Subcutaneous abdominal adipose tissue (tissue), 5 donors: ENCODE measurements at regions not wholly inside any gene's neighbourhood (a gene's known extent, or its start where the extent isn't known, plus 50 kb on each side); places are given as distances from the start of the nearest gene placed in this dataset.

Experiments used
- H3K27ac ChIP-seq: one replicate; pipeline ENCODE4 v1.7.0; 2013; ENCODE audit warnings: low read depth, mild to moderate bottlenecking, inconsistent platforms, low read length, moderate library complexity
- H3K27me3 ChIP-seq, 5 donors: one replicate each; pipeline ENCODE4 v1.7.0; 2013; ENCODE audit warnings: low read length in 5 of 5, inconsistent platforms in 1 of 5; ENCODE audit not compliant: control insufficient read depth in 5 of 5, insufficient read depth in 4 of 5
- H3K36me3 ChIP-seq, 5 donors: one replicate each; pipeline ENCODE4 v1.7.0; 2013; ENCODE audit warnings: low read length in 5 of 5; ENCODE audit not compliant: control insufficient read depth in 5 of 5, insufficient read depth in 5 of 5
- H3K4me1 ChIP-seq, 5 donors: one replicate each; pipeline ENCODE4 v1.7.0; 2013; ENCODE audit warnings: low read length in 5 of 5, mild to moderate bottlenecking in 3 of 5, moderate library complexity in 1 of 5; ENCODE audit not compliant: control insufficient read depth in 5 of 5, insufficient read depth in 5 of 5
- H3K4me3 ChIP-seq, 5 donors: one replicate each; pipeline ENCODE4 v1.7.0; 2013; ENCODE audit warnings: low read length in 5 of 5, low read depth in 1 of 5
- H3K9ac ChIP-seq, 5 donors: one replicate each; pipeline ENCODE4 v1.7.0; 2013; ENCODE audit warnings: low read length in 5 of 5, mild to moderate bottlenecking in 4 of 5, moderate library complexity in 3 of 5
- H3K9me3 ChIP-seq, 5 donors: one replicate each; pipeline ENCODE4 v1.7.0; 2013; ENCODE audit warnings: low read length in 5 of 5; ENCODE audit not compliant: control insufficient read depth in 5 of 5
- donor health status: healthy.
- donor health status: healthy.
- donor health status: healthy.
- donor health status: healthy.
- donor health status: healthy.

DNA sequence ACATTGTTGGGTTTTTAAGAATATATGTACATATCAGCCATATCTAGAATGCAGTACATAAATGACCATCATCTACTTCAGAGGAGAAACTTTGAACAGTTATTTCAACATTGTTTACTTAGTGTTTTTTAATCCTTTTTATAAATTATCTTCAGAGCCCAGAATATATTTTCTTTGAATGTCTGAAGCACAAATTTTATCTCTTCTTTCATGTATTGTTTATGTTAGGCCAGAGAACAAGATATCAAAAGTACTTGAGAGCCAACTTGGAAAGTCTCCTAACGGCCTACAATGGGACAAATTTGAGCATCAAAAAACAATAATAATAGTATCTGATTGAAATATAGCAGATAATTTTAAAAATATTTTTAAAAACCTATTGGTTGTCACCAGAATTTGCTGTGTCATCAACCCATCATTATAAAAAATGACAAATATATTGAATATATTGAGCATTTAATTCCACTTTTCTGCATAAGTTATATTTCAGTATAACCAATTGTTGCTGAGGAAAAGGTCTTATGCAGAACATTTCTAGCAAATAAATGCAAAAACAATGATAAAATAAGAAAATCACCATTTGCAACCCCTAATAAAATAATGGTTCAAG is 67.5 kb upstream of the CCNG1 start:
- H3K27ac ChIP-seq = no peak overlapping the region
- H3K4me3 ChIP-seq = no peak overlapping the region
- H3K9ac ChIP-seq = no peak overlapping the region

GRCh38 chr5:163373436-163374084 is 63.8 kb upstream of the CCNG1 start:
- H3K9me3 ChIP-seq = peaks cover 0 to 7% (median 0%) of the 10 kb centered on the region in 5 donors
- no peak overlapping the region for H3K4me3 ChIP-seq
- no peaks in the 10 kb centered on the region for H3K36me3 ChIP-seq
- no peaks in the 10 kb centered on the region for H3K27me3 ChIP-seq
- no peak overlapping the region for H3K27ac ChIP-seq
- H3K9ac ChIP-seq = no peak overlapping the region
- no peaks in the 10 kb centered on the region for H3K4me1 ChIP-seq

More for the DNA sequence above, 67.5 kb upstream of the CCNG1 start:
- Histone ChIP-seq H3K36me3 (no peaks in the 10 kb centered on the region), H3K9me3 (peaks cover 0 to 7% (median 0%) of the 10 kb centered on the region in 5 donors), H3K27me3 (no peaks in the 10 kb centered on the region), H3K4me1 (no peaks in the 10 kb centered on the region)

DNA sequence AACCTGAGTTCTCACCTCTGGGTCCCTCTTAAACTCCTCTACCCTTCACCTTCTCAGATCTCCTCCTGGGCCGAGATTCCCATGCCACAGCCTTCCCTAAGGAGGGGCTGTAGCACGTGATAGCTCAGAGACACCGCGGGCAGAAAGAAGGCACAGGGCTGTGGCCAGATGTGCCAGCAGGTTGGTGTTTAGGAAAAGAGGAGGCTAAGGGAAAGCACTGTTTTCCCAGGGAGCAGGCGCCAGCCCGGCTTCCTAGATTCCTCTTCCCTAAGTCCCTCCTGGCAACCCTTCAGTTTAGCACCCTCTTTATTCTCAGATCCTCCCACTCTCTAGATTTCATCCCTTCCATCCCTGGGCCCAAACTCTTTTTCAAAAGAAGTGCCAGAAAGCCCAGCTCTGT is 59.4 kb upstream of the CCNG1 start:
- no peak overlapping the region for H3K9ac ChIP-seq
- H3K4me1 ChIP-seq = peaks cover 0 to 11% (median 2%) of the 10 kb centered on the region in 5 donors
- H3K27ac ChIP-seq = no peak overlapping the region
- H3K4me3 ChIP-seq = no peak overlapping the region
- no peaks in the 10 kb centered on the region for H3K36me3 ChIP-seq
- no peaks in the 10 kb centered on the region for H3K27me3 ChIP-seq
- no peaks in the 10 kb centered on the region for H3K9me3 ChIP-seq

GRCh38 chr5:163379298-163380155 is 57.9 kb upstream of the CCNG1 start:
- Histone ChIP-seq H3K9me3 (no peaks in the 10 kb centered on the region), H3K9ac (no peak overlapping the region), H3K27ac (no peak overlapping the region), H3K4me3 (no peak overlapping the region), H3K4me1 (peaks cover 0 to 14% (median 5%) of the 10 kb centered on the region in 5 donors), H3K27me3 (no peaks in the 10 kb centered on the region), H3K36me3 (no peaks in the 10 kb centered on the region)

DNA sequence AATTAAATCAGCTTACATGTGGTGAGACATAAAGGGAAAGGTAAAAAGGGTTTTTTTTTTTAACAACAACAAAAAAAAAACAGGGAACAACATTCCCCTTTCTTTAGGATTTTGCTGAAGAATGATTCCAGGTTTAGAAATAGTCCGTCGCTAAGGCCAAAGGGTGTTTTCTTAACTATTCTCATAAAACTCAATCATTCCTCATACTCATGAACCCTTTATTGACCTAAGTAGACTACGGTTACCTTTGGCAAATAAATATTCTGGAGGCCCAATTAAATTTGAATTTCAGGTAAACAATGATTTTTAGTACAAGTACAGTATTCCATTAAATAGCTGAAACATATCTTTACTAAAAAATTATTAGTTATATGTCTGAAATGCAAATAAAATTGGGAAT is 55.6 kb upstream of the CCNG1 start:
- no peaks in the 10 kb centered on the region for H3K9me3 ChIP-seq
- H3K27ac ChIP-seq = no peak overlapping the region

GRCh38 chr5:163383754-163384153 is 53.6 kb upstream of the CCNG1 start:
- H3K4me1 ChIP-seq = peaks cover 0 to 21% (median 6%) of the 10 kb centered on the region in 5 donors
- H3K27ac ChIP-seq = no peak overlapping the region
- no peak overlapping the region for H3K4me3 ChIP-seq
- no peaks in the 10 kb centered on the region for H3K27me3 ChIP-seq
- no peaks in the 10 kb centered on the region for H3K36me3 ChIP-seq
- no peaks in the 10 kb centered on the region for H3K9me3 ChIP-seq
- no peak overlapping the region for H3K9ac ChIP-seq

More for the DNA sequence above, 55.6 kb upstream of the CCNG1 start:
- no peak overlapping the region for H3K9ac ChIP-seq
- H3K4me1 ChIP-seq = peaks cover 0 to 21% (median 6%) of the 10 kb centered on the region in 5 donors
- no peaks in the 10 kb centered on the region for H3K27me3 ChIP-seq
- H3K36me3 ChIP-seq = no peaks in the 10 kb centered on the region
- H3K4me3 ChIP-seq = no peak overlapping the region

GRCh38 chr5:163384669-163385068 is 52.7 kb upstream of the CCNG1 start:
- H3K9me3 ChIP-seq = no peaks in the 10 kb centered on the region
- no peaks in the 10 kb centered on the region for H3K36me3 ChIP-seq
- H3K9ac ChIP-seq = no peak overlapping the region
- no peaks in the 10 kb centered on the region for H3K27me3 ChIP-seq
- H3K27ac ChIP-seq = peak overlapping the region; percentile 45
- H3K4me1 ChIP-seq = peaks cover 0 to 15% (median 6%) of the 10 kb centered on the region in 5 donors
- H3K4me3 ChIP-seq = no peak overlapping the region

DNA sequence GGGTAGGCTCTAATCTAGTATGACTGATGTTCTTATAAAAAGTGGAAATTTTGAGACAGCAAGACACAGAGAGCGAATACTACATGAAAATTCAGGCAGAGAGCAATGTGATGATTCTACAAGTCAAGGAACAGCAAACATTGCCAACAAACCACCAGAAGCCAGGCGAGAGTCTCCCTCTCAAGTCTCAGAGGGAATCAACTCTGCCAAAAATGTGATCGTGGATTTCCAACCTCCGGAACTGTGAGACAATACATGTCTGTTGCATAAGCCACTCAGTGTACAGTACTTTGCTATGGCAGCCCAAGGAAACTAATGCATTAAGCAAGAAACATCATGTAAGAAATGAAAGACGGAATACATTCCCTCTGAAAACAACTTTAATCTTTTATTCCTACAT is 52.1 kb upstream of the CCNG1 start:
- Histone ChIP-seq H3K27ac (peak overlapping the region; percentile 45), H3K36me3 (no peaks in the 10 kb centered on the region), H3K9ac (no peak overlapping the region), H3K4me3 (no peak overlapping the region), H3K9me3 (no peaks in the 10 kb centered on the region), H3K4me1 (peaks cover 0 to 12% (median 4%) of the 10 kb centered on the region in 5 donors), H3K27me3 (no peaks in the 10 kb centered on the region)

- H3K36me3 ChIP-seq = no peaks in the 10 kb centered on the region
- H3K4me1 ChIP-seq = peaks cover 0 to 12% (median 4%) of the 10 kb centered on the region in 5 donors
- no peak overlapping the region for H3K4me3 ChIP-seq
- no peak overlapping the region for H3K27ac ChIP-seq
- H3K27me3 ChIP-seq = no peaks in the 10 kb centered on the region
- H3K9me3 ChIP-seq = no peaks in the 10 kb centered on the region
- H3K9ac ChIP-seq = no peak overlapping the region
Observed at GRCh38 chr5:163385824-163386223, 51.6 kb upstream of the CCNG1 start.

GRCh38 chr5:163386352-163386751 is 51.0 kb upstream of the CCNG1 start:
- H3K9ac ChIP-seq = no peak overlapping the region
- peaks cover 0 to 2% (median 0%) of the 10 kb centered on the region in 5 donors for H3K9me3 ChIP-seq
- no peaks in the 10 kb centered on the region for H3K27me3 ChIP-seq
- no peak overlapping the region for H3K27ac ChIP-seq
- no peak overlapping the region for H3K4me3 ChIP-seq
- peaks cover 0 to 12% (median 4%) of the 10 kb centered on the region in 5 donors for H3K4me1 ChIP-seq
- no peaks in the 10 kb centered on the region for H3K36me3 ChIP-seq
